Kidney epithelial cell (primary cell): ENCODE measurements at regions not wholly inside any gene's neighbourhood (a gene's known extent, or its start where the extent isn't known, plus 50 kb on each side); places are given as distances from the start of the nearest gene placed in this dataset.
A peak's percentile ranks its signal among the peaks of the same experiment; 100 is the strongest.

Source experiments
- DNase-seq: peaks from one replicate; pipeline ENCODE4 v3.0.0-alpha.2; 2010; ENCODE audit warnings: low read depth
- H3K27me3 ChIP-seq: 2 replicates; pipeline ENCODE4 v1.6.0; 2011; ENCODE audit warnings: low read length; ENCODE audit not compliant: control insufficient read depth, insufficient read depth
- H3K36me3 ChIP-seq: 2 replicates; pipeline ENCODE4 v1.5.1; 2011; ENCODE audit warnings: low read length; ENCODE audit not compliant: control insufficient read depth, insufficient read depth
- H3K4me3 ChIP-seq: 2 replicates; pipeline ENCODE4 v1.5.1; 2011; ENCODE audit warnings: low read depth, mild to moderate bottlenecking, control low read depth, low read length
- CTCF ChIP-seq: IDR thresholded peaks from 2 replicates; pipeline ENCODE4 v1.5.1; 2011; ENCODE audit warnings: mild to moderate bottlenecking, moderate library complexity, low read length, control low read depth, inconsistent platforms; ENCODE audit not compliant: insufficient read depth, poor library complexity, severe bottlenecking

- no peak for TF ChIP-seq CTCF
- no peaks in the 10 kb centered on the region for H3K27me3 ChIP-seq
- H3K36me3 ChIP-seq = no peaks in the 10 kb centered on the region
- DNase-seq = no peak
- no peak overlapping the region for H3K4me3 ChIP-seq
Observed at GRCh38 chr2:149735237-149735958, 147.8 kb upstream of the MMADHC start.

- H3K36me3 ChIP-seq = no peaks in the 10 kb centered on the region
- peak; percentile 19 for DNase-seq
- H3K27me3 ChIP-seq = no peaks in the 10 kb centered on the region
- no peak overlapping the region for H3K4me3 ChIP-seq
- no peak for TF ChIP-seq CTCF
Observed at GRCh38 chr2:149733936-149734685, 146.5 kb upstream of the MMADHC start.

- Histone ChIP-seq H3K27me3 (no peaks in the 10 kb centered on the region), H3K4me3 (no peak overlapping the region), H3K36me3 (no peaks in the 10 kb centered on the region)
- peak; percentile 21 for DNase-seq
- no peak for TF ChIP-seq CTCF
Observed at GRCh38 chr2:149732730-149733290, 145.2 kb upstream of the MMADHC start.

GRCh38 chr2:149732001-149732685, 144.6 kb upstream of the MMADHC start:
- DNase-seq = peak; percentile 32
- no peaks in the 10 kb centered on the region for H3K36me3 ChIP-seq
- no peaks in the 10 kb centered on the region for H3K27me3 ChIP-seq
- H3K4me3 ChIP-seq = no peak overlapping the region
- no peak for TF ChIP-seq CTCF

GRCh38 chr2:149731079-149731478, 143.5 kb upstream of the MMADHC start:
- Histone ChIP-seq H3K36me3 (no peaks in the 10 kb centered on the region), H3K27me3 (no peaks in the 10 kb centered on the region), H3K4me3 (no peak overlapping the region)
- no peak for DNase-seq
- no peak for TF ChIP-seq CTCF
